ENCODE measurements at regions not wholly inside any gene's neighbourhood (a gene's known extent, or its start where the extent isn't known, plus 50 kb on each side); places are given as distances from the start of the nearest gene placed in this dataset.

DNA sequence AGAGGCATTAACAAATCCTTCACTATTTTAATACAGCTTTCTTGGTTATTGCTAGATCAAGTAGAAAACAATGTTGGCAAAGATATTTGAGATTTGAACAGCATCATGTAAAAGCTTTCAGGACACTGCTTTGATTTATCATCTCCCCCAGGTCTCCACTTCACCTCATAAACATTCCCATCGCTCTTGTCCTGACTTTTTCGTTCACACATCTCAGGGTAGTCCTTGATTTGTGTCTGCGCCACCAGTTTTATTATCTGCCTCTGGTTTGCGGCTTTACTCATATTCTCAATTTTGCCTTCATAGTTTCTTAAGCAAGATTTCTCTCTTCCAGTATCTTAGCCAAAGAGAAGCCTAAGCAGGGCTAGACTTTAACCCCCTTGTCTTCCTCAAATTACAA is 63.5 kb upstream of the ROR1 start:
- H3T11ph ChIP-seq (ENCODE audit: low read length) = no peak overlapping the region
- H3K79me2 ChIP-seq (ENCODE audit: insufficient read depth, low read length) = no peaks in the 10 kb centered on the region
- peaks cover 7 to 9% of the 10 kb centered on the region in 2 experiments for H3K4me1 Mint-ChIP-seq
- TF ChIP-seq, protein P1, sequence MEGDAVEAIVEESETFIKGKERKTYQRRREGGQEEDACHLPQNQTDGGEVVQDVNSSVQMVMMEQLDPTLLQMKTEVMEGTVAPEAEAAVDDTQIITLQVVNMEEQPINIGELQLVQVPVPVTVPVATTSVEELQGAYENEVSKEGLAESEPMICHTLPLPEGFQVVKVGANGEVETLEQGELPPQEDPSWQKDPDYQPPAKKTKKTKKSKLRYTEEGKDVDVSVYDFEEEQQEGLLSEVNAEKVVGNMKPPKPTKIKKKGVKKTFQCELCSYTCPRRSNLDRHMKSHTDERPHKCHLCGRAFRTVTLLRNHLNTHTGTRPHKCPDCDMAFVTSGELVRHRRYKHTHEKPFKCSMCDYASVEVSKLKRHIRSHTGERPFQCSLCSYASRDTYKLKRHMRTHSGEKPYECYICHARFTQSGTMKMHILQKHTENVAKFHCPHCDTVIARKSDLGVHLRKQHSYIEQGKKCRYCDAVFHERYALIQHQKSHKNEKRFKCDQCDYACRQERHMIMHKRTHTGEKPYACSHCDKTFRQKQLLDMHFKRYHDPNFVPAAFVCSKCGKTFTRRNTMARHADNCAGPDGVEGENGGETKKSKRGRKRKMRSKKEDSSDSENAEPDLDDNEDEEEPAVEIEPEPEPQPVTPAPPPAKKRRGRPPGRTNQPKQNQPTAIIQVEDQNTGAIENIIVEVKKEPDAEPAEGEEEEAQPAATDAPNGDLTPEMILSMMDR (conservative IDR thresholded peaks at IDR 0.05) = no peak
- H4K5ac ChIP-seq (ENCODE audit: insufficient read length, low read depth, low read length) = no peak overlapping the region
- no peak overlapping the region for H3K4me2 ChIP-seq (ENCODE audit: insufficient read depth, insufficient read length, low read length)
- H3K27ac Mint-ChIP-seq = no peak overlapping the region
- no peaks in the 10 kb centered on the region for H3K23me2 ChIP-seq (ENCODE audit: insufficient read length, low read depth, low read length, poor library complexity, severe bottlenecking)
- no peaks in the 10 kb centered on the region for H3K9me3 Mint-ChIP-seq
- H3K36me3 Mint-ChIP-seq (ENCODE audit: insufficient read depth in 1 of 3, low read depth in 3 of 3) = no peaks in the 10 kb centered on the region
- no peak overlapping the region for H3K4ac ChIP-seq (ENCODE audit: low read depth, low read length)
- no peak overlapping the region for H2AFZ ChIP-seq (ENCODE audit: low read length)
- H3K4me1 ChIP-seq (ENCODE audit: insufficient read depth, low read length) = 0 out of 2 replicates have a peak, but pooled peaks cover 2% of the 10 kb centered on the region
- no CpG with 5 or more reads among the region's 4 CpGs for WGBS (ENCODE audit: extremely low coverage, insufficient read length, low lambda C conversion rate)
- H3K9me3 ChIP-seq (ENCODE audit: control insufficient read depth, low read depth, low read length) = no peaks in the 10 kb centered on the region
- no peak overlapping the region for H3K18ac ChIP-seq (ENCODE audit: insufficient read length, low read depth, low read length)
- H3K56ac ChIP-seq (ENCODE audit: insufficient read length, low read depth, low read length) = no peak overlapping the region
- no peak overlapping the region for H2AK5ac ChIP-seq (ENCODE audit: insufficient read length, low read length)
- H3K23ac ChIP-seq (ENCODE audit: insufficient read length, low read depth, low read length) = no peak overlapping the region
- no peak overlapping the region for H3K27ac ChIP-seq (ENCODE audit: insufficient read length, low read depth, low read length)
- no peak overlapping the region for H4K91ac ChIP-seq (ENCODE audit: insufficient read length, low read depth, low read length)
- no peak overlapping the region for H2BK12ac ChIP-seq (ENCODE audit: insufficient read length, low read depth, low read length)
- H3K9ac ChIP-seq (ENCODE audit: extremely low read depth, insufficient read length, low read length) = no peak overlapping the region
- H3K27me3 ChIP-seq (ENCODE audit: insufficient read depth, low read length) = no peaks in the 10 kb centered on the region; the same call in 1 of the 2 replicates
- H3K27me3 Mint-ChIP-seq (ENCODE audit: low read depth) = peaks cover 2% of the 10 kb centered on the region; the same call in 1 of the 2 replicates
- H3K14ac ChIP-seq (ENCODE audit: insufficient read depth, low read length) = no peak overlapping the region
- H4K8ac ChIP-seq (replicated peaks; ENCODE audit: insufficient read length, low read depth, low read length) = no peak overlapping the region
- no peaks in the 10 kb centered on the region for H4K20me1 ChIP-seq (ENCODE audit: control insufficient read depth, insufficient read depth, insufficient read length)
- no peaks in the 10 kb centered on the region for H3K79me1 ChIP-seq (ENCODE audit: insufficient read depth, low read depth, low read length, poor library complexity, severe bottlenecking)
- no peak overlapping the region for H2BK120ac ChIP-seq (ENCODE audit: low read depth, low read length, poor library complexity, severe bottlenecking)
- no peak overlapping the region for H2BK5ac ChIP-seq (ENCODE audit: insufficient read length, low read length)
- no peak overlapping the region for H2BK20ac ChIP-seq (ENCODE audit: low read depth, low read length, poor library complexity, severe bottlenecking)
- no peak overlapping the region for H3K4me3 Mint-ChIP-seq
- DNase-seq = no peak
- no peak overlapping the region for H2BK15ac ChIP-seq (ENCODE audit: low read depth, low read length)

Measured in H9 (cell line).